GM12878 (cell line): ENCODE measurements at regions not wholly inside any gene's neighbourhood (a gene's known extent, or its start where the extent isn't known, plus 50 kb on each side); places are given as distances from the start of the nearest gene placed in this dataset.

Source experiments
- ATAC-seq: fragments of 200-7000 bp; cut with Tn5 transposase; 3 replicates; pipeline ENCODE4 v1.9.1; 2020; ENCODE audit warnings: mild to moderate bottlenecking, moderate library complexity
- BruUV-seq: library from RNA; stranded (reverse); fragments of 400-500 nt; replicated peaks from 2 replicates; lab custom pipeline; 2021; lab: Mats Ljungman, UMichigan
- CTCF ChIA-PET: fragments of 300-600 bp; sonication (Branson Sonifier 250); formaldehyde crosslinking; extraction: SDS; loops from one replicate; lab custom pipeline; 2021; ENCODE audit warnings: inconsistent platforms; lab: Yijun Ruan, JAX
- POLR2A ChIA-PET: fragments of 350-600 bp; formaldehyde crosslinking; extraction: SDS; loops from one replicate; lab custom pipeline; 2021; ENCODE audit warnings: inconsistent platforms; lab: Charles Lee
- RAD21 ChIA-PET: fragments of 300-600 bp; sonication (Branson Sonifier 250); formaldehyde crosslinking; loops from one replicate; lab custom pipeline; 2023; ENCODE audit warnings: antibody characterized with exemption; ENCODE audit not compliant: unreplicated experiment; lab: Charles Lee
- SMC1A ChIA-PET: fragments of 300-600 bp; sonication (Branson Sonifier 250); formaldehyde crosslinking; loops from one replicate; lab custom pipeline; 2023; ENCODE audit not compliant: unreplicated experiment, uncharacterized antibody; lab: Charles Lee
- DNase-seq: peaks from one replicate; pipeline ENCODE4 v3.0.0-alpha.2; 2011; ENCODE audit warnings: low read depth, low spot score
- FAIRE-seq: peaks from 3 replicates; lab custom pipeline; 2011; peaks lifted over from hg19 to GRCh38; lab: Jason Lieb, UNC
- H2AFZ ChIP-seq: 2 replicates; pipeline ENCODE4 v1.6.0; 2011; ENCODE audit warnings: low read depth, low read length, control low read depth; ENCODE audit not compliant: control insufficient read depth
- H3K27ac ChIP-seq: 2 replicates; pipeline ENCODE4 v1.5.1; 2011; ENCODE audit warnings: control low read depth; ENCODE audit not compliant: control insufficient read depth, insufficient read depth
- H3K27me3 ChIP-seq, 2 experiments: replicated peaks in 1 of 2; 2 replicates each; pipeline versions ENCODE4 v1.6.0 to v1.6.1; 2011; ENCODE audit warnings: low read length in 1 of 2; ENCODE audit not compliant: control insufficient read depth in 2 of 2, insufficient read depth in 2 of 2
- H3K36me3 ChIP-seq, 2 experiments: 2 replicates each; pipeline ENCODE4 v1.5.1; 2011; ENCODE audit warnings: low read length in 1 of 2; ENCODE audit not compliant: control insufficient read depth in 2 of 2, insufficient read depth in 2 of 2
- H3K4me1 ChIP-seq: 2 replicates; pipeline ENCODE4 v1.6.1; 2011; ENCODE audit warnings: mild to moderate bottlenecking, low read length, moderate library complexity, mixed read lengths; ENCODE audit not compliant: control insufficient read depth, insufficient read depth
- H3K4me2 ChIP-seq: 2 replicates; pipeline ENCODE4 v1.6.0; 2011; ENCODE audit warnings: control low read depth; ENCODE audit not compliant: control insufficient read depth, insufficient read depth
- H3K4me3 ChIP-seq: fragments of 200-600 bp; sonication (generic); 2 replicates; pipeline ENCODE4 v1.5.1; 2016
- H3K79me2 ChIP-seq: 2 replicates; pipeline ENCODE4 v1.6.0; 2011; ENCODE audit warnings: low read length; ENCODE audit not compliant: control insufficient read depth, insufficient read depth
- H3K9ac ChIP-seq: 2 replicates; pipeline ENCODE4 v1.8.0; 2011; ENCODE audit warnings: low read length, control low read depth, mixed read lengths; ENCODE audit not compliant: control insufficient read depth, insufficient read depth
- H3K9me3 ChIP-seq: replicated peaks from 3 replicates; pipeline ENCODE4 v1.5.1; 2011; ENCODE audit warnings: mild to moderate bottlenecking, low read length; ENCODE audit not compliant: control insufficient read depth, insufficient read depth
- H4K20me1 ChIP-seq: 2 replicates; pipeline ENCODE4 v1.6.0; 2011; ENCODE audit not compliant: control insufficient read depth, insufficient read depth
- ATF7 ChIP-seq: fragments of 450-650 bp; IDR thresholded peaks from 2 replicates; pipeline ENCODE4 v1.6.1; 2016; ENCODE audit warnings: low read depth, mild to moderate bottlenecking
- CEBPB ChIP-seq, 2 experiments: fragments of 150-350 bp in 1 of 2; IDR thresholded peaks; 2 replicates each; pipeline ENCODE4 v1.6.1; 2012 to 2014; ENCODE audit warnings: low read depth in 2 of 2, low read length in 2 of 2, borderline replicate concordance in 1 of 2, inconsistent platforms in 1 of 2
- CUX1 ChIP-seq: IDR thresholded peaks from 2 replicates; pipeline ENCODE4 v1.6.1; 2012; ENCODE audit warnings: improper control_type of control experiment, low read depth, low read length; ENCODE audit not compliant: insufficient replicate concordance
- E4F1 ChIP-seq: fragments of 450-650 bp; IDR thresholded peaks from 2 replicates; pipeline ENCODE4 v1.6.1; 2018; ENCODE audit warnings: borderline replicate concordance, mild to moderate bottlenecking; ENCODE audit not compliant: partially characterized antibody
- FOXK2 ChIP-seq: fragments of 450-650 bp; IDR thresholded peaks from 2 replicates; pipeline ENCODE4 v1.6.1; 2017; ENCODE audit warnings: mild to moderate bottlenecking, moderate library complexity
- HCFC1 ChIP-seq: fragments of 150-350 bp; IDR thresholded peaks from 2 replicates; pipeline ENCODE4 v1.6.1; 2014; ENCODE audit warnings: low read length
- HSF1 ChIP-seq: fragments of 150-350 bp; IDR thresholded peaks from 2 replicates; pipeline ENCODE4 v1.6.1; 2014; ENCODE audit warnings: mild to moderate bottlenecking, low read depth, low read length
- IKZF1 ChIP-seq: fragments of 450-650 bp; conservative IDR thresholded peaks from 2 replicates; pipeline ENCODE4 v1.6.1; 2017; ENCODE audit warnings: antibody characterized with exemption, mild to moderate bottlenecking
- KLF5 ChIP-seq: fragments of 450-650 bp; IDR thresholded peaks from 2 replicates; pipeline ENCODE4 v1.6.1; 2014; ENCODE audit warnings: mild to moderate bottlenecking; ENCODE audit not compliant: partially characterized antibody
- MTA3 ChIP-seq: IDR thresholded peaks from 2 replicates; pipeline ENCODE4 v1.6.1; 2012; ENCODE audit warnings: low read length, inconsistent platforms, borderline replicate concordance
- NR2C1 ChIP-seq: fragments of 450-650 bp; IDR thresholded peaks from 2 replicates; pipeline ENCODE4 v1.6.1; 2017; ENCODE audit warnings: antibody characterized with exemption, mild to moderate bottlenecking, moderate library complexity
- PKNOX1 ChIP-seq: fragments of 450-650 bp; IDR thresholded peaks from 2 replicates; pipeline ENCODE4 v1.6.1; 2016; ENCODE audit warnings: mild to moderate bottlenecking
- RCOR1 ChIP-seq: conservative IDR thresholded peaks from 2 replicates; pipeline ENCODE4 v1.6.1; 2012; ENCODE audit warnings: low read depth, low read length, improper control_type of control experiment
- ZNF207 ChIP-seq: fragments of 450-650 bp; IDR thresholded peaks from 2 replicates; pipeline ENCODE4 v1.6.1; 2014; ENCODE audit warnings: antibody characterized with exemption, mild to moderate bottlenecking, borderline replicate concordance
- ZNF24 ChIP-seq: fragments of 450-650 bp; IDR thresholded peaks from 2 replicates; pipeline ENCODE4 v1.6.1; 2017; ENCODE audit warnings: antibody characterized with exemption, mild to moderate bottlenecking
- WGBS: methylation state at CpG from one replicate; pipeline ENCODE4 v1.1.6; 2016; ENCODE audit warnings: low lambda C conversion rate; ENCODE audit not compliant: insufficient replicate concordance, insufficient coverage; ENCODE audit errors: missing lambda C conversion rate; 5-methylcytosine and 5-hydroxymethylcytosine counted together
- in situ Hi-C: fragments of 300-500 bp; cut with MboI; formaldehyde crosslinking; loops from 9 replicates; pipeline ENCODE4 v1.14.3; 2018; ENCODE audit warnings: mixed read lengths
- intact Hi-C: fragments of 100-400 bp; cut with micrococcal nuclease; formaldehyde crosslinking; loops from one replicate; pipeline ENCODE4 v1.14.2; 2022; ENCODE audit not compliant: unreplicated experiment

GRCh38 chr10:78540355-78541076 lies 506.9 kb downstream of the RPS24 start:
- in situ Hi-C loops: no loop called here
- Histone ChIP-seq H3K9ac (no peak overlapping the region), H4K20me1 (no peaks in the 10 kb centered on the region), H3K36me3 (no peaks in the 10 kb centered on the region), H3K9me3 (no peaks in the 10 kb centered on the region), H2AFZ (no peak overlapping the region), H3K4me3 (no peak overlapping the region), H3K4me1 (no peaks in the 10 kb centered on the region), H3K27ac (no peak overlapping the region), H3K4me2 (no peak overlapping the region), H3K27me3 (peaks cover 0 to 2% of the 10 kb centered on the region in 2 experiments; a peak in 2 of 4 replicates), H3K79me2 (no peaks in the 10 kb centered on the region)
- ChIA-PET RAD21 (no interaction called here), SMC1A (no interaction called here), CTCF (no interaction called here), POLR2A (no interaction called here)
- FAIRE-seq (no peak), ATAC-seq (no peak), DNase-seq (no peak)
- intact Hi-C loops: no loop called here
- no TSS peak for BruUV-seq
- 13% methylated on average over 2 of the region's 2 CpGs for WGBS
- no peak for TF ChIP-seq HSF1
- TF ChIP-seq CUX1: no peak
- TF ChIP-seq CEBPB (IDR thresholded peaks at IDR 0.05; ENCODE audit: borderline replicate concordance in 1 of 2, low read depth in 2 of 2, low read length in 2 of 2): no peak
- no peak for TF ChIP-seq MTA3
- no peak for TF ChIP-seq ZNF207
- TF ChIP-seq RCOR1: no peak
- no peak for TF ChIP-seq ATF7
- no peak for TF ChIP-seq E4F1
- no peak for TF ChIP-seq PKNOX1
- TF ChIP-seq KLF5: no peak
- TF ChIP-seq IKZF1: no peak
- no peak for TF ChIP-seq HCFC1
- TF ChIP-seq ZNF24: no peak
- no peak for TF ChIP-seq NR2C1
- TF ChIP-seq FOXK2: no peak
